Cardiac fibroblast (primary cell): ENCODE measurements at regions not wholly inside any gene's neighbourhood (a gene's known extent, or its start where the extent isn't known, plus 50 kb on each side); places are given as distances from the start of the nearest gene placed in this dataset.

Experiments
- DNase-seq, 2 donors: peaks; one replicate each; pipeline versions ENCODE4 v3.0.0 to v3.0.0-alpha.2; 2010; ENCODE audit warnings: low read depth in 2 of 2
- H3K4me3 ChIP-seq, 2 donors: replicated peaks in 1 of 2; 1 replicate in 1 of 2; 2 replicates in 1 of 2; pipeline ENCODE4 v1.5.1; 2011; ENCODE audit warnings: low read depth in 2 of 2, low read length in 2 of 2, mild to moderate bottlenecking in 2 of 2, moderate library complexity in 1 of 2
- TF ChIP-seq, protein P1 (sequence below): IDR thresholded peaks from one replicate; pipeline ENCODE4 v1.5.1; 2011; ENCODE audit warnings: low read depth, mild to moderate bottlenecking, low read length, inconsistent platforms

DNA sequence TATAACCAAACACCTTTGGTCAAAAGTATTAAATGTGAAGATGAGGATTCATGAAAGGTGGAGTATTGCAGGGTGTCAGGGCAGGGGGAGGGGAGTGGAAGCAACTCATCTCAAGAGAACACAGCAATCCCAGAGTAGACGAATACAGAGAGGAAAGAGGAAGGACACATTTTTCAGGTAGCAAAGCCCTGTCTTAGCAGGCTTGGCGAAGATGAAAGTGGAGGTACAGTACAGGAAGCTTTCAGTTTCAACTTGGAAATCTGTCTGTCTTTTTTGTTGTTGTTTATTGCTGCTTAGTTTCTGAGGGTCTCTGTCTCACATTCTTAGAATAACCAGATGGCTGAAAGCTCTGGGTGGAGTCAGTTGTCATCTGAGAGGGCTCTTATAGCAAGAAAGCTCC is 80.8 kb upstream of the GPR149 start:
- TF ChIP-seq, protein P1, sequence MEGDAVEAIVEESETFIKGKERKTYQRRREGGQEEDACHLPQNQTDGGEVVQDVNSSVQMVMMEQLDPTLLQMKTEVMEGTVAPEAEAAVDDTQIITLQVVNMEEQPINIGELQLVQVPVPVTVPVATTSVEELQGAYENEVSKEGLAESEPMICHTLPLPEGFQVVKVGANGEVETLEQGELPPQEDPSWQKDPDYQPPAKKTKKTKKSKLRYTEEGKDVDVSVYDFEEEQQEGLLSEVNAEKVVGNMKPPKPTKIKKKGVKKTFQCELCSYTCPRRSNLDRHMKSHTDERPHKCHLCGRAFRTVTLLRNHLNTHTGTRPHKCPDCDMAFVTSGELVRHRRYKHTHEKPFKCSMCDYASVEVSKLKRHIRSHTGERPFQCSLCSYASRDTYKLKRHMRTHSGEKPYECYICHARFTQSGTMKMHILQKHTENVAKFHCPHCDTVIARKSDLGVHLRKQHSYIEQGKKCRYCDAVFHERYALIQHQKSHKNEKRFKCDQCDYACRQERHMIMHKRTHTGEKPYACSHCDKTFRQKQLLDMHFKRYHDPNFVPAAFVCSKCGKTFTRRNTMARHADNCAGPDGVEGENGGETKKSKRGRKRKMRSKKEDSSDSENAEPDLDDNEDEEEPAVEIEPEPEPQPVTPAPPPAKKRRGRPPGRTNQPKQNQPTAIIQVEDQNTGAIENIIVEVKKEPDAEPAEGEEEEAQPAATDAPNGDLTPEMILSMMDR, result no peak
- DNase-seq, result no peak
- H3K4me3 ChIP-seq, result no peak overlapping the region

GRCh38 chr3:154507727-154508126 is 77.7 kb upstream of the GPR149 start:
- H3K4me3 ChIP-seq, result no peak overlapping the region
- DNase-seq, result no peak
- TF ChIP-seq, protein P1, result no peak

DNA sequence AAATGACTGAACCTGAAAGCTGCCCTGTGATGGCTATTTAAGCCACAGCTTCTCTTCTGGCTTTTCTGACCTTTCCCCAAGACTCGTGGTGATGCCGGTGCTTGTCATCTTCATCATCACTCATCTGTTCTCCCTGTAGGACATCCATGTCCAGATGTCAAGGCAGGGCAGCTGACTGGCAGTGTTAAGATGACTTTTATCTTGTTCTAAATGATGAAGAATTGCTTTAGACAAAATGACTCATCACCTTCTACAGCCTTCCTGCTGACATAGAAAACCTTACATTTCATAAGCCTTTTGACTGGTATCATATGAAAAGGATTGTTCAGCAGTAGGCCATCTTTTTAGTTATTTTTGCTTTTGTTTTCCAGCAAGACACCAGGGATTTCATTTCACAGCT is 67.0 kb upstream of the GPR149 start:
- TF ChIP-seq, protein P1, result no peak
- DNase-seq, result peak in 1 of 2 donors; percentile 0
- H3K4me3 ChIP-seq, result no peak overlapping the region

- TF ChIP-seq, protein P1, result no peak
- DNase-seq, result no peak
- no peak overlapping the region for H3K4me3 ChIP-seq
Measured at GRCh38 chr3:154496540-154496939, 66.5 kb upstream of the GPR149 start.

DNA sequence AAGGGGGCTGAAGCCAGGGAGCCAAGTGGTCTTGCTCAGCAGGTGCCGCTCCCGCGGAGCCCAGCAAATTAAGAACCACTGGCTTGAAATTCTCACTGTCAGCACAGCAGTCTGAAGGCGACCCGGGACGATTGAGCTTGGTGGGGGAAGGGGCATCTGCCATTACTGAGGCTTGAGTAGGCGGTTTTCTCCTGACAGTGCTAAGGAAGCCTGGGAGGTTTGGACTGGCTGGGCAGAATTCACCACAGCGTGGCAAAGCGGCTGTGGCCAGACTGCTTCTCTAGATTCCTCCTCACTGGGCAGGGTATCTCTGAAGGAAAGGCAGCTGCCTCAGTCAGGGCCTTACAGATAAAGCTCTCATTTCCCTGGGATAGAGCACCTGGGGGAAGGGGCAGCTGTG is 57.0 kb upstream of the GPR149 start:
- no peak for DNase-seq
- H3K4me3 ChIP-seq, result no peak overlapping the region

DNA sequence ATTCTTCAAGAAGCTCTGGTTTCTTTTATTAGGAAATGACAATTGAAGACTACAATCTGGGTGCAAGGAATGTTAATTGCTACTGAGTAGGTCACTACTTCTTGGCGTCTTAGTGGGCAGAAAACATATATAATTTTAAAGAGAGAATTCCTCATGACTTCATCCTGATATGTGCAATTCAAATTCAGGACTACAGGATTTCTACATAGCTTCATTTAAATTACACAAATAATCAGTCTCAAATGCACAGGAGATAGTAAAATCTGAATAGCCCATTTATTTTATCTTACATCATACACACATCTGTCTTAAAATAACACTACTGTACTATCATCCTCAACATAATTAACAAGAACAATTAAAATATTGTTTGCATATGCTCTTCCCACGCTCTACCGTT is 52.5 kb upstream of the GPR149 start:
- no peak for DNase-seq
- TF ChIP-seq, protein P1, result no peak
- no peak overlapping the region for H3K4me3 ChIP-seq

More for the DNA sequence above, 57.0 kb upstream of the GPR149 start:
- TF ChIP-seq, protein P1, result no peak

DNA sequence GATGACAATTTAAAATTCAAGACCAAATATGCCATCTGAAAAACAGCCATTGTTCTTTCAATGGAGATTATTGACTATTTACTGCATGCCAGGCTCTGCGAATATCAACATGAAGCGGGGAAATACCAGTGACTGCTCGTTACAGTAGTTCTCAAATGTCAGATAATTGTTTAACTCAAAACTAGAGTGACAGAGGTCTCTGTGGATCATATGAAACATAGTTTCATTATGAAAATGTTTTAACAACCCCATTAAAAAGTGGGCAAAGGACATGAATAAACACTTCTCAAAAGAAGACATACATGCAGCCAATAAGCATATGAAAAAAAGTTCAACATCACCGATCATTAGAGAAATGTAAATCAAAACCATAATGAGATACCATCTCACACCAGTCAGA is 50.0 kb upstream of the GPR149 start:
- DNase-seq, result no peak
- TF ChIP-seq, protein P1, result no peak
- H3K4me3 ChIP-seq, result no peak overlapping the region
